ENCODE measurements at regions not wholly inside any gene's neighbourhood (a gene's known extent, or its start where the extent isn't known, plus 50 kb on each side); places are given as distances from the start of the nearest gene placed in this dataset.

DNA sequence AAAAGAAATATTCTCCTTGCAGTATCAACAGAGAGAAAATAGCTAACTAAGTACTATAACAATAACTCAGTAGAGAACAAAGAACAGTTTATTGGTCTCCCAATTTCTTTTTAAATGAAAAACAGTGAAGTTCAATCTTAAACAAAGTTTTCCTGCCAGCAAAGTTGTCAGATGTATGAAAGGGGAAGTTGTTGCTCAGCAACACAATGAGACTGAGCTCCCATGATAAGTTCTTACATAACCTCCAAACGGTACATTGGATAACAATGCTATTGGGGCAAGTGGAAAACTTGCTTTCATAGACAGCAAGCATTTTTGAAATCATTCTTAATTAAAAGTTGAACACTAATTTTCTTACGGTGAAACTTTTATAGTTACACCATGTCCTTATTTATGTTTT lies 94.9 kb downstream of the ALG10B start:
- H3K9me3 Mint-ChIP-seq = peaks cover 9% of the 10 kb centered on the region
- ATAC-seq (ENCODE audit: poor library complexity) (no peak), DNase-seq (peak in 1 of 14 experiments; percentile 10)
- H3K27ac Mint-ChIP-seq = no peak overlapping the region
- Histone ChIP-seq H3K27ac (ENCODE audit: low read depth in 1 of 2, low read length in 2 of 2) (no peak overlapping the region), H3K36me3 (ENCODE audit: insufficient read depth, low read length) (no peaks in the 10 kb centered on the region), H3K9me3 (ENCODE audit: control insufficient read depth in 1 of 2, insufficient read depth in 1 of 2, low read length in 2 of 2) (no peaks in the 10 kb centered on the region), H3K4me1 (ENCODE audit: insufficient read depth, low read length) (no peaks in the 10 kb centered on the region), H3K27me3 (ENCODE audit: control insufficient read depth in 1 of 2, insufficient read depth in 2 of 2, low read length in 2 of 2) (no peaks in the 10 kb centered on the region), H3K4me3 (ENCODE audit: low read length) (no peak overlapping the region)
- H3K36me3 Mint-ChIP-seq (ENCODE audit: low read depth) = no peaks in the 10 kb centered on the region
- no peak for TF ChIP-seq CTCF (IDR thresholded peaks at IDR 0.05)
- ChIA-PET CTCF (no interaction called here), POLR2A (no interaction called here)
- H3K27me3 Mint-ChIP-seq = no peaks in the 10 kb centered on the region
- H3K4me1 Mint-ChIP-seq (ENCODE audit: low read depth) = no peaks in the 10 kb centered on the region
- intact Hi-C loops (cut with DNase I, micrococcal nuclease) = no loop called here
- H3K4me3 Mint-ChIP-seq = no peak overlapping the region

DNA sequence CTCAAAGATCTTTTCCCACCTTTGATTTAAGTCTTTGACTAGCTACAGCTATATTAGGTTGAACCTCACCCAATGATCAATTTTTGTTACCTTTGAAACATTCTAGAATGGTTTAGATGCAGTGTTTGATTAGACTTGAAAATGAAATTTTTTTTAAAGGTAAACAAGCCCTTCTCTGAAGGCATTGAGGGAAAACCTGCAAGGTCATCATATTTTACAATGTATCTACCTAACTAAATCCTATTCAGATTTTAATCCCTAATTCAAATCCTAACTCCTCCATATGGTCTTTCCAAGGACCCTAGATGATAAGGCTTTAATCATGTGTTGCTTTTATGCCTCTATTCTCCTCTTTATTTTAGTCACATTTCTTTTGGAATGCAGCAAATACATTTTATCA lies 95.4 kb downstream of the ALG10B start:
- no peak for TF ChIP-seq CTCF (IDR thresholded peaks at IDR 0.05)
- no peaks in the 10 kb centered on the region for H3K36me3 Mint-ChIP-seq (ENCODE audit: low read depth)

GRCh38 chr12:38417101-38417500 lies 100.5 kb downstream of the ALG10B start:
- Mint-ChIP-seq H3K4me3 (no peak overlapping the region), H3K4me1 (ENCODE audit: low read depth) (no peaks in the 10 kb centered on the region), H3K27ac (no peak overlapping the region), H3K36me3 (ENCODE audit: low read depth) (no peaks in the 10 kb centered on the region), H3K9me3 (peaks cover 13% of the 10 kb centered on the region), H3K27me3 (no peaks in the 10 kb centered on the region)
- H3K27me3 ChIP-seq (ENCODE audit: control insufficient read depth in 1 of 2, insufficient read depth in 2 of 2, low read length in 2 of 2) = no peaks in the 10 kb centered on the region
- DNase-seq (no peak), ATAC-seq (ENCODE audit: poor library complexity) (no peak)
- TF ChIP-seq CTCF (IDR thresholded peaks at IDR 0.05) = no peak
- POLR2A ChIA-PET = no interaction called here
- H3K27ac ChIP-seq (ENCODE audit: low read depth in 1 of 2, low read length in 2 of 2) = no peak overlapping the region
- H3K4me1 ChIP-seq (ENCODE audit: insufficient read depth, low read length) = no peaks in the 10 kb centered on the region
- no peaks in the 10 kb centered on the region for H3K9me3 ChIP-seq (ENCODE audit: control insufficient read depth in 1 of 2, insufficient read depth in 1 of 2, low read length in 2 of 2)
- intact Hi-C loops (cut with DNase I, micrococcal nuclease) = no loop called here
- CTCF ChIA-PET = no interaction called here
- H3K4me3 ChIP-seq (ENCODE audit: low read length) = no peak overlapping the region
- H3K36me3 ChIP-seq (ENCODE audit: insufficient read depth, low read length) = no peaks in the 10 kb centered on the region

More for the DNA sequence above, 95.4 kb downstream of the ALG10B start:
- H3K27me3 ChIP-seq (ENCODE audit: control insufficient read depth in 1 of 2, insufficient read depth in 2 of 2, low read length in 2 of 2) = no peaks in the 10 kb centered on the region
- H3K27ac ChIP-seq (ENCODE audit: low read depth in 1 of 2, low read length in 2 of 2) = no peak overlapping the region
- no peak overlapping the region for H3K27ac Mint-ChIP-seq
- ATAC-seq (ENCODE audit: poor library complexity) (no peak), DNase-seq (no peak)
- ChIA-PET POLR2A (no interaction called here), CTCF (no interaction called here)
- H3K4me1 ChIP-seq (ENCODE audit: insufficient read depth, low read length) = no peaks in the 10 kb centered on the region
- no peak overlapping the region for H3K4me3 ChIP-seq (ENCODE audit: low read length)
- peaks cover 9% of the 10 kb centered on the region for H3K9me3 Mint-ChIP-seq
- H3K4me3 Mint-ChIP-seq = no peak overlapping the region
- H3K4me1 Mint-ChIP-seq (ENCODE audit: low read depth) = no peaks in the 10 kb centered on the region
- no peaks in the 10 kb centered on the region for H3K27me3 Mint-ChIP-seq
- no peaks in the 10 kb centered on the region for H3K36me3 ChIP-seq (ENCODE audit: insufficient read depth, low read length)
- H3K9me3 ChIP-seq (ENCODE audit: control insufficient read depth in 1 of 2, insufficient read depth in 1 of 2, low read length in 2 of 2) = no peaks in the 10 kb centered on the region
- intact Hi-C loops (cut with DNase I, micrococcal nuclease) = no loop called here

All from CD4-positive, alpha-beta T cell (primary cell).